NCI-H2227 treated with DMSO at 0.1 percent for 48 hours (cell line): ENCODE measurements at regions not wholly inside any gene's neighbourhood (a gene's known extent, or its start where the extent isn't known, plus 50 kb on each side); places are given as distances from the start of the nearest gene placed in this dataset.
"Not testable (repeated sequence)": the region's sequence is repeated elsewhere in the genome, so short reads cannot be mapped to it uniquely, and the experiment has no call there.

Source experiments
- DNase-seq: peaks from one replicate; lab custom pipeline; 2025; lab: John Stamatoyannopoulos, UW

DNA sequence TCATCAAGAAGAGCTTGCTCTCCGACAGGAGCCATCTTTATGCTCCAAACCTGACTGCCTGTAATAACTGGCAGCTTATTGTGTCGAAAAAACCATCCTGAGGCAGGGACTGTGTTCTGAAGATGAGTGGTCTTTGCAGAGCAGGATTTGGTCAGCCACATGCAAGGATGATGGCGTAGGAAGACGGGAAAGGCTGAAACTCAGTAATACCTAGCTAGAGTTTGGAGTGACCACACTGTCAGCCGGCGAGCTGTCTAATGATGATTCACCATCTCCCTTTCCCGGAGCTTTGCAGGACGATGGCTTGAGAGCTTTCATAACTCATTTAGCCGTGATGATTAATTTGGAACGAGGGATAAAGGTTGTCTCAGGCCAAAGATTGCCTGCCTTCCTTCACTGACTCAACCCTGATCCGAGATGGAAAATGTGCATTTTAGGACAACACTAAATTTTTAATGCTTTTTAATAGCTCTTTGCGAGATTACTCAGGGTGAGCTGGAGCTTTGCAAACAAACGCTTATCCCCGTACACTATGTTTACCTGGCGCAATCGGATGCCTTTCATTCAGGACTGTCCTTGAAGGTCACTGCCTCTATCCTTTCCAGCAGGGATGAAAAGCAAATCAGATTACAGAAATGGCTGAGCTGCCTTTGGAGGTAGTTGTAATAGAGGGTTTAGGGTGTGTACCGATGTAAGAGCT, 288.5 kb downstream of the ASMT start:
- no peak for DNase-seq

DNA sequence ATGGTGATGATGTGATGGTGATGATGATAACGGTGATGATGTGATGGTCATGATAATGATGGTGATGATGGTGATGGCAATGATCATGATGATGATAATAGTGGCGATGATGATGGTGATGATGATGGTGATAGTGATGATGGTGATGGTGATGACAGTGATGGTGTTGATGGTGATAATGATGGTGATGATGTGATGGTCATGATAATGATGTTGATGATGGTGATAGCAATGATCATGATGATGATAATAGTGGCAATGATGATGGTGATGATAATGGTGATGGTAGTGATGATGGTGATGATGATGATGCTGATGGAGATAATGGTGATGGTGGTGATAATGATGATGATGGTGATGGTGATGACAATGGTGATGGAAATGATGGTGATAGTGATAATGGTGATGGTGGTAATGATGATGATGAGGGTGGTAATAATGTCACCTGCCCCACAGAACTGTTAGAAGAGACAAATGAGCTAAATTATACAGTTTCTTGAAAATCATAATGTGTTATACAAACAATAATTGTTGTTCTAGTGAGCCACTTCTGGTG, 289.9 kb downstream of the ASMT start:
- no peak for DNase-seq

DNA sequence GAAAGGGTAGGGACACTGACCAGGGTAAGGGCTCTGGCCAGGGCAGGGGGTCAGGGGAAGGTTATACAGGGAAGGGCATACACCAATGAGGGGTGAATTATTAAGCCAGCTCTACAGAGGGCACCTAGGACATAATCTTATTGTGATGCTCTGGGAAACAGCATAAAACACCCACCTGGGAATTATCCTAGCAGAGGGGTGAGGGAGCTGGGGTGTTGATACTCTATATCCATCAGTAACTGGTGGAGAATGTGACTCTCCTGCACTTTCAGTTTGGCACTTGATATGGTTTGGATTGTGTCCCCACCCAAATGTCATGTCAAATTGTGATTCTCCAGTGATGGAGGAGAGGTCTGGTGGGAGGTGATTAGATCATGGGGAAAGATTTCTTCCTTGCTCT, 291.2 kb downstream of the ASMT start:
- no peak for DNase-seq

DNA sequence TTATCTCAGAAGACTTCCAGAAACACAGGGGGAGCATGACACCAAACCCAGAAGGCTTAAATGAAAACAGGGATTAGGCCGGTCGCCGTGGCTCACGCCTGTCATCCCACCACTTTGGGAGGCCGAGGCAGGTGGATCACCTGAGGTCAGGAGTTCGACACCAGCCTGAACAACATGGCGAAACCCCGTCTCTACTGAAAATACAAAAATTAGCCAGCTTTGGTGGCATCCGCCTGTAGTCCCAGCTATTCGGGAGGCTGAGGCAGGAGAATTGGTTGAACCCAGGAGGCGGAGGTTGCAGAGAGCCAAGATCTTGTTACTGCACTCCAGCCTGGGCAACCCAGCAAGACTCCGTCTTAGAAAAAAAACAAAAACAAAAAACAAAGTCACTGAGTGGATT, 294.1 kb downstream of the ASMT start:
- not testable (repeated sequence) for DNase-seq

DNA sequence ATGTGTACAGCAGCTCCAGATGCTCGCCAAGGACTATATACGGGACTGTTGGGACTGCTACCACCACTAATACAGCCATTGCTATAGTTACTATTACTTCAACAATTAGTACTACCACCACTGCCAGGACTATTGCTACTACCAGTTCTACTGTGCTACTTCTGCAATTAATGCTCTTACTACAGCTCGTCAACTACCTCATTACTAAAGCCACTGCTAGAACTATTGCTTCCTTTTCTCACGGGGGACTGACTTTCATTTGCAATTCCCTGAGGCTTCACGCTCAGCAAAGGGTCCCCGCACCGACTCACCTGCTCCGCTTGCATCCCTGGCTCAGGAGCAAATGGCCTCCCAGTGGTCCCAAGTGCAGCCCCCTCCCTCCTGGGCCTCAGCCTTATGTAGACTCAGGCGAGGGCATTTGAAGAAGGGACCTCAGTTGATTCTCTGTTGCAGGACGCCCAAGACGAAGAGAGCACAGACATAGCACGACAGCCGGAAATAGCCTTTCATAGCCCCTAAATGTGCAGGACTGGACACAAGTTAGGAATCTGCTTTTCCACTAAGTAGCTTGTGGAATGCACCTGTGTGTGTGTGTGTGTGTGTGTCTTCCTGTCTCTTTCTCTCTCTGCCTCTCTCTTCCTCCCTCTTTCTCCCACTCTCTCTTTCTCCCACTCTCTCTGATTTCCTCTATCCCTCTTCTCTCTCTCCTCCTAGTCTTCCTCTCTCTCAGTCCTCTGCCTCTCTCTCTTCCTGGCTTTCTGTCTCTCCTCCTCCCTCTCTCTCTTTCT, 294.8 kb downstream of the ASMT start:
- DNase-seq: no peak

DNA sequence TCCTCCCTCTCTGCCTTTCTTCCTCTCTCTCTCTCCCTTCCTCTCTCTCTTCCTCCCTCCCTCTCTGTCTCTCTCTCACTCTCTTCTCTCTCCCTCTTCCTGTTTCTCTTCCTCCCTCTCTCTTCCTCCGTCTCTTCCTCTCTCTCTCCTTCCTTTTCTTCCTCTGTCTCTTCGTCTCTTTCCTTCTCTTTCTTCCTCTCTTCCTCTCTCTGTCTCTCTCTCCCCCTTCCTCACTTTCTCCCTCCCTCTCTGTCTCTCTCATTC, 295.3 kb downstream of the ASMT start:
- no peak for DNase-seq

DNA sequence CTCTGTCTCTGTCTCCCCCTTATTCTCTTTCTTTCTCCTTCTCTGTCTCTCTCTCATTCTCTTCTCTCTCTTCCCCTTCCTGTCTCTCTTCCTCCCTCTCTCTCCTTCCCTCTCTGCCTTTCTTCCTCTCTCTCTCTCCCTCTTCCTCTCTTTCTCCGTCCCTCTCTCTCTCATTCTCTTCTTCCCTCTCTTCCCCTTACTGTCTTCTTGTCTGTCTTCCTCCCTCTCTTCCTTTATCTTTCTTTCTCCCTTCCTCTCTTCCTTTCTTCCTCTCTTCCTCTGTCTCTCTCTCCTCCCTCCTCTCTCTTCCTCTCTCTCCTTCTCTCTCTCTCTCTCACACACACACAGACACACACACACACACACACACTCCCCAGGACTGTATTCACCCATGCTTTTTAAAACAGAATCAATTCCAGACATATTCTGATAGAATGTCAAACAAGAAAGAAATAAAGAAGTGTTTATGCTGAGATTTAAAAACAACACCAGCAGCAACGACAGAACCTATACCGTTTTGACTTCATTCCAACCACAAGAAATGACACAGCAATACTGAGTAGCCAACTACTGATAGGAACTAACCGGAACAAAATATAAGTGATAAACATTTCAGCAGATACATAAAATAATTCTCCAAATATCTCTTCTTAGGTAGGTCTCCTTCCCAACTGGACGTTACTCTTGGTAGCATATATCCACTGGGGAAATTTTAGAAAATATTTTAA, 296.7 kb downstream of the ASMT start:
- DNase-seq: no peak

DNA sequence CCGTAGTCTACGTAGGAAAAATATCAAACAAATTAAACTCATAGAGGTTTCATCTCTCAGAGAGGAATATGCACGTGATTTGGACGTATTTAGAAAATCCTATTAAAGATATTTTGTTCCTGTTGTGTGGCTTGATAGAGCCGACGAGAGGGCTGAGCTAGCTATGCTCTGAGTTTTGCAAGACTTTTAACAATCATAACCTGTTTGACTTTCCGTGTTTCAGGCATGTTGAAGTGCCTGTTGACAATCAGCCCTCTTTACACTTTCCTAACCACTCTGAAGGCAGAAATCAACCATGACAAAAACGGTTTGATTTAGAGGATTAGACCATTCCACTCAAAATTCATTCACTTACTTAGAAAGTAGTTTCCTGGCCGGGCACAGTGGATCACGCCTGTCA, 297.3 kb downstream of the ASMT start:
- DNase-seq: no peak

DNA sequence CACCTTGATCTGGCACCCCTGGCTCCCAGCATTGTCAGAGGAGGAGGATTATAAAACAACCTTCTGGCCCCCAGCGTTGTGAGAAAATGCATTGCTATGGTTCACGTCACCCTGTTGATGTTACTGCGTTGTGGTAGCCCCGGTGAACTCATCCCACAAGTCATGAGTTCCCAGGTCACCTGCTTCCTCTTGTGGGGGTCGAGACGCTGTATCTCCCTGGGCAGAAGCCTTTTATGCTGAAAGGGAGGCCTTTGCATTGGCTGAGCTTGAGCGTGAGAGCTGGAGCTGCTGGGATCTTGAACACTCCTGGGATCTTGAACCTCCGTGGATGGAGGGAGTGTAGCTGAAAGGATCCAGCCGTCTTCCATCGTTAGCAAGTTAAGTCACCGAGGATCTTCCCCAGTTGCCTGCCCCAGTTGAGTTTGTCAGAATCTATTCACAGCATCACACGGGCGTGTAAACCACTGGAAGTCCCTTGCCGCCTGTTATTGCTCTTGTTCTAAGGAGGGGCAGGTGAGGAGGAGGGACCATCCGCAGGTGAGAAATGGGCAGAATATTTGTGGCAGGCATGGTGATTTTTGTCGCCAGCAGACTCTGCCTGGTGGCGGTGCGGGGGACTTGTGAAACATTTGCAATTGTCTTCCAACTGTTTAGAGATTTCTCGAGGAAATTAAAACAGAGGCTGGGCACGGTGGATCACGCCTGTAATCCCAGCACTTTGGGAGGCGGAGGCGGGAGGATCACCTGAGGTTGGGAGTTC, 299.9 kb downstream of the ASMT start:
- DNase-seq: no peak

DNA sequence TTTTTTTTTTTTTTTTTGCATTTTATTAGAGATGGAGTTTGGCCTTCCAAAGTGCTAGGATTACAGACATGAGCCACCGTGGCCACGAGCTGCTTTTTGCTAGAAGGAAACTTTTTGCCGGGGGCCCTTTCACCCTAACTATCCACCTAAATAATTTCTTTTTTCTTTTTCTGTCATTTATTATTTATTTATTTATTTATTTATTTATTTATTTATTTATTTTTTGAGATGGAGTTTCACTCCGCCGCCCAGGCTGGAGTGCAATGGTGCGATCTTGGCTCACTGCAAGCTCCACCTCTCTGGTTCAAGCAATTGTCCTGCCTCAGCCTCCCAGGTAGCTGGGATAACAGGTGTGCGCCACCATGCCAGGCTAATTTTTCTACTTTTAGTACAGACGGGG, 303.9 kb downstream of the ASMT start:
- no peak for DNase-seq

DNA sequence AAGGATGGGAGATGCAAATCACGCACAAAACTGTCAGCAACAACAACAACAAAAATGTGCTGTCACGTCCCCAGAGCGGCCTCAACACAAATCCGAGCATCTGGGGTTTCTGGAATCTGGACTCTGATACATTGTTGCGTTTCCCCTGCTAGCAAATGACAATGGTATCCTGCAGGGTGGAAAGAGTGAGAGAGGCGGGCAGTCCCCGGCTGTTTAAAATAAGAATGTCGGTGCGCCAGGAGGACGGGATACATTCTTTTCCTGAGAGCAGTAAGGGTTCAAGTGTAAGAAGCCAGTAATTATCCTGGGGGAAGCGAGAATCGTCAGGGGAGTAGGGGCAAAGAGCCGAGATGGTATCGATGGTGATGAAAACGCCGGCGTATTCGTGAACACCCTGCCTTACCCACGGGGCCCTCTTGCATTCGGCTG, 310.2 kb downstream of the ASMT start:
- DNase-seq: peak; percentile 86

DNA sequence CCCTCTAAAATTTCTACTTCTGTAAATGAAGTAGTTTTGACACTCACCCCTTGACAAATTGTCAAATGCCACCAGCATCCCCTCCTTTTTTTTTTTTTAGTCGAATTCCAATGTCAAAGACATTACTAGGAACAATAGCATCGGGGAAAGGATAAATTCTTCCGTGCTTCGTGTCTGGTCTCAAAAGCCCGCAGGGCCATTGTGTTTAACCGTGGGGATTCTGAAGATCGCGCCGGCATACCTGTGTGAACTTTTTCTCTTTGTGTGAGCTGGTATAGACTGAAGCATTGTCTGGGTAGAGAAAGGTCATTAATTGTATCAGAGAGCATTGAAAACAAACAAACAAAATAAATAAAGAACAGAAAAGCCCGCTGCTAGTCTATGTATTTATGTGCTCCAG, 313.9 kb downstream of the ASMT start:
- no peak for DNase-seq

DNA sequence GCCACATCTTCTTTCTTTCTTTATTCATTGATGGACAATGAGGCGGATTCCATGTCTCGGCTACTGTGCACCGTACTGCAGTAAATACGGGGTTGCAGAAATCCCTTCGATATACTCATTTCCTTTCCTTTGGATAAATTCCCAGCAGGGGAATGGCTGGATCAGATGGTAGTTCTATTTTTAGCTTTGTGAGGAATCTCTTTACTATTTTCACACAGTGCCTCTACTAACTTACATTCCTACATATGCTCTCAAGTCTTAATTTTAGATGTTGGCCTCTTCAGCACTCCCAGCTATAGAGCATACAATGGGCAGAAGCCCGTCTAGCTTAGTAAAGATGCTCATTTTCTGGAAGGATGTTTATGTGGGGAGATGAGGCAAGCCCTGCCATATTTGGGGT, 317.4 kb downstream of the ASMT start:
- DNase-seq: no peak

DNA sequence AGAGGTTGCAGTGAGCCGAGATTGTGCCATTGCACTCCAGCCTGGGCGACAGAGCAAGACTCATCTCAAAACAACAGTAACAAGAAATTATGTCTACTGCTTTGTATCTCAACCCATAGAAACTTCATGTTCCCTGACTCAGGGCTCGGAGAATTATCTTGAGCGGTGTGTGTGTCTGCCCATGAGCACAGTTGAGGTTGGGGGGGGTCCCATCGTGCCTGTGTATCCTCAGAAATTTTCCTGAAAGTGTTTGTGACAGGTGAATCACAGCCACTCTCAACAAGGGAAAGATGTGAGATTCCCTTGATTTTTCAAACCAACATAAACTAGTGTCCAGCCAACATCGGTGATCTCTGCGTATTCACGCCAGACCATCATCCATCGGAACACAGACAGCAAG, 319.1 kb downstream of the ASMT start:
- DNase-seq: no peak

DNA sequence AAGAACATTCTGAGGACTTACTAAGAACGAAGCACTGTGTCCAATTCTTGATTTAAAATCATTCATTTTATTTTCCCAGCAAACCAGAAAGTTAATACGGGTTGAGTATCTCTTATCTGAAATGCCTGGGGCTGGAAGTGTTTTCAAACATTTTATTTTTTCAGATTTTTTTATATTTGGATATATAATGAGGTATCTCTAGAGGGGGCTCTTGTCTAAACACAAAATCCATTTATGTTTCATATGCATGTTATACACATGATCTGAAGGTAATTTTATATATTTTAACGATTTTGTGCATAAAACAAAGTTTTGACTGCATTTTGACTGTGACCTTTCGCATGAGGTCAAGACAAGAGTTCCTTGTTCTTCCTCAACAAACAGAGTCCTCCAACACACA, 320.9 kb downstream of the ASMT start:
- no peak for DNase-seq

DNA sequence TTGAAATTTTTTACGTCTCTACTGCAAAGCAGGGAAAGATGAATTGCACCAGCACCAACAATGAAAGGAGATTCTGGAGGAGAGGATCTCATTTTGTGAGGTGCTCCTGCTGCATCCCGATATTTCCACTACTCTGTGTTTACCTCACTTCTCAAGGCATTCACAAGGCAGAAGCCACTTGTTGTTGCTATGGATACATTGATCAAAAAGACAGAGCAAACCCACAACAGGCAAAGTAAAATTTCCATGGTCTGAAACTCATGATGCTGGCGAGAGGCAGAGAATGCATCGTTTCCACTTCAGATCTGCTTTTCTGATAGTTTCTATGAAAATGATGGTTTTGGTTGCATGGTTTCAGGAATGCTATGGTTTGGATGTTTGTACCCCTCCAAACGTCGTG, 323.3 kb downstream of the ASMT start:
- DNase-seq: no peak

DNA sequence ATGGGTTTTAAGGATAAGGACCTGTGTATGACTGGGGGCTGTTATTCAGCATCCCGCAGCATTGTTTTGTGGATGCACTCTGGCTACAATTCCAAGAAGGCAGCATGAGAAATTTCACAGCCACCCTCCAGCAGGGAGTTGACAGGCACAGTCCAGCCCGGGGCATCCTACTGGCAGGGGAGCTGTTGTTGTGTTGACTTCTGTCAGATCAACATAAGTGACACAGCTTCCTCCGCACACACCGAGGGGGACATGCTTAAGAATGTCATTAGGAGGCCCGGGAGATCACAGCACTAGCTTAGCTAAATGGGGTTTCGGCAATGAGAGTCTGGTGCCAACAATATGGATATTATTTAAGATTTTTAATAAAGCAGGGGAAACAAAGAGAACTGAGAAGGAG, 326.5 kb downstream of the ASMT start:
- no peak for DNase-seq

DNA sequence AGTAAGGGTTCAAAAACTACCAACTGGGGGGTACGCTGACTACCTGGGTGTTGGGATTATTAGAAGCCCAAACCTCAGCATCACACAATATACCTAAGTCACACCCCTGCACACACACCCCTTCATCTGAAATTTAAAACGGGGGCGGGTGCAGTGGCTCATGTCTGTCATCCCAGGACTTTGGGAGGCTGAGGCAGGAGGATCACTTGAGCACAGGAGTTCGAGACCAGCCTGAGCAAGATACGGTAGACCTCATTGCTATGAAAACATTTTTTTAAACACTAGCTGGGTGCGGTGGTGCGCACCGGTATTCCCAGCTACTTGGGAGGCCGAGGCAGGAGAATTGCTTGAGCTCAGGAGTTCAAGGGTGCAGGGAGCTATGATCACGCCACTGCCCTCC, 331.0 kb downstream of the ASMT start:
- no peak for DNase-seq

DNA sequence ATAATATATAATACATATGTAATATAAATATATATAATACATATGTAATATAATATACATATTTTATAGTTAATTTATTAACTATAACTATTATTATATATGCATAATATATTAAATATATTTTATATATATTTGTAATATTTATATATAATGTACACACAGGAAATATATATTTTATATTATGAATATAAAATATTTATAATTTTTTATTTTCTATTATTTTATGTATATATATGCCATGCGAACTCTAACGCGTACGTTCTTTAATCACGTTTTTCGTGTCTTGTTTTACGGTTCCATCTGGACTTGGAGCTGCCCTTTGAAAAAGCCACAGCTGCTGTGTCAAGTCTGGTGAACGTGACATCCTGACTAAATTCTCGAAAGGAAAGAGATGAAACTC, 332.1 kb downstream of the ASMT start:
- DNase-seq: no peak
